Activated CD8-positive, alpha-beta T cell treated with anti-CD3 and anti-CD28 coated beads for 36 hours (primary cell): ENCODE measurements at regions not wholly inside any gene's neighbourhood (a gene's known extent, or its start where the extent isn't known, plus 50 kb on each side); places are given as distances from the start of the nearest gene placed in this dataset.
"Not testable (repeated sequence)": the region's sequence is repeated elsewhere in the genome, so short reads cannot be mapped to it uniquely, and the experiment has no call there.

Experiments
- ATAC-seq: fragments of 200-7000 bp; cut with Tn5 transposase; one replicate; pipeline ENCODE4 v1.10.0; 2021; ENCODE audit warnings: mild to moderate bottlenecking, moderate library complexity
- CTCF ChIA-PET: fragments of 350-600 bp; sonication (Branson Sonifier 250); formaldehyde crosslinking; loops from one replicate; lab custom pipeline; 2021; ENCODE audit warnings: antibody characterized with exemption; lab: Charles Lee
- POLR2A ChIA-PET: fragments of 350-600 bp; sonication (Branson Sonifier 250); formaldehyde crosslinking; loops from one replicate; lab custom pipeline; 2021; ENCODE audit warnings: antibody characterized with exemption; lab: Charles Lee
- DNase-seq: peaks from one replicate; pipeline ENCODE4 v3.0.0-alpha.2; 2020
- H3K27ac Mint-ChIP-seq: one replicate; pipeline ENCODE4 v1.8.0; 2021; ENCODE audit warnings: mild to moderate bottlenecking, mixed read lengths
- H3K27me3 Mint-ChIP-seq: one replicate; pipeline ENCODE4 v1.8.0; 2021; ENCODE audit warnings: mixed read lengths
- H3K36me3 Mint-ChIP-seq: one replicate; pipeline ENCODE4 v1.8.0; 2021; ENCODE audit warnings: low read depth, mixed read lengths
- H3K4me1 Mint-ChIP-seq: one replicate; pipeline ENCODE4 v1.8.0; 2021; ENCODE audit warnings: low read depth, mixed read lengths
- H3K4me3 Mint-ChIP-seq: one replicate; pipeline ENCODE4 v1.8.0; 2021; ENCODE audit warnings: mild to moderate bottlenecking, moderate library complexity, mixed read lengths
- H3K9me3 Mint-ChIP-seq: one replicate; pipeline ENCODE4 v1.8.0; 2021; ENCODE audit warnings: mixed read lengths
- intact Hi-C: fragments of 100-400 bp; cut with micrococcal nuclease; formaldehyde crosslinking; loops from one replicate; pipeline ENCODE4 v1.10.0; 2022
- TF ChIP-seq, protein P1 (sequence below): fragments of 200-600 bp; IDR thresholded peaks from one replicate; pipeline ENCODE4 v1.8.0; 2022; ENCODE audit warnings: antibody characterized with exemption, mild to moderate bottlenecking

DNA sequence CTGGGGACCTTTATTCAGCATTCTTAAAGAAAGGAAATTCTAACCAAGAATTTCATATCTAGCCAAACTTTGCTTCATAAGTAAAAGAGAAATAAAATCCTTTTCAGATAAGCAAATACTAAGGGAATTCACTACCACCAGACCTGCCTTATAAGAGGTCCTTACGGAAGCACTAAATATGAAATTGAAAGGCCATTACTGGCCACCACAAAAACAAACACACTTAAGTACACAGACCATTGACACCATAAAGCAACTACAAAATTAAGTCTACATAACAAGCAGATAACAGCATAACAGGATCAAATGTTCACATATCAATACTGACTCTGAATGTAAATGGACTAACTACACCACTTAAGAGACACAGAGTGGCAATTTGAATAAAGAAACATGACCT lies 361.4 kb upstream of the POU5F2 start:
- no peak for DNase-seq
- H3K36me3 Mint-ChIP-seq = peaks cover 58% of the 10 kb centered on the region
- intact Hi-C loops = no loop called here
- ATAC-seq = no peak
- H3K27ac Mint-ChIP-seq = no peak overlapping the region
- POLR2A ChIA-PET = no interaction called here
- CTCF ChIA-PET = interaction anchor here (0.6 kb wide), 1 partner anchor 130 kb away, joined by 3 read pairs; no protein-coding TSS in a partner anchor
- no peaks in the 10 kb centered on the region for H3K27me3 Mint-ChIP-seq
- peaks cover 33% of the 10 kb centered on the region for H3K9me3 Mint-ChIP-seq
- H3K4me1 Mint-ChIP-seq = peaks cover 59% of the 10 kb centered on the region
- TF ChIP-seq, protein P1, sequence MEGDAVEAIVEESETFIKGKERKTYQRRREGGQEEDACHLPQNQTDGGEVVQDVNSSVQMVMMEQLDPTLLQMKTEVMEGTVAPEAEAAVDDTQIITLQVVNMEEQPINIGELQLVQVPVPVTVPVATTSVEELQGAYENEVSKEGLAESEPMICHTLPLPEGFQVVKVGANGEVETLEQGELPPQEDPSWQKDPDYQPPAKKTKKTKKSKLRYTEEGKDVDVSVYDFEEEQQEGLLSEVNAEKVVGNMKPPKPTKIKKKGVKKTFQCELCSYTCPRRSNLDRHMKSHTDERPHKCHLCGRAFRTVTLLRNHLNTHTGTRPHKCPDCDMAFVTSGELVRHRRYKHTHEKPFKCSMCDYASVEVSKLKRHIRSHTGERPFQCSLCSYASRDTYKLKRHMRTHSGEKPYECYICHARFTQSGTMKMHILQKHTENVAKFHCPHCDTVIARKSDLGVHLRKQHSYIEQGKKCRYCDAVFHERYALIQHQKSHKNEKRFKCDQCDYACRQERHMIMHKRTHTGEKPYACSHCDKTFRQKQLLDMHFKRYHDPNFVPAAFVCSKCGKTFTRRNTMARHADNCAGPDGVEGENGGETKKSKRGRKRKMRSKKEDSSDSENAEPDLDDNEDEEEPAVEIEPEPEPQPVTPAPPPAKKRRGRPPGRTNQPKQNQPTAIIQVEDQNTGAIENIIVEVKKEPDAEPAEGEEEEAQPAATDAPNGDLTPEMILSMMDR = no peak
- no peak overlapping the region for H3K4me3 Mint-ChIP-seq

DNA sequence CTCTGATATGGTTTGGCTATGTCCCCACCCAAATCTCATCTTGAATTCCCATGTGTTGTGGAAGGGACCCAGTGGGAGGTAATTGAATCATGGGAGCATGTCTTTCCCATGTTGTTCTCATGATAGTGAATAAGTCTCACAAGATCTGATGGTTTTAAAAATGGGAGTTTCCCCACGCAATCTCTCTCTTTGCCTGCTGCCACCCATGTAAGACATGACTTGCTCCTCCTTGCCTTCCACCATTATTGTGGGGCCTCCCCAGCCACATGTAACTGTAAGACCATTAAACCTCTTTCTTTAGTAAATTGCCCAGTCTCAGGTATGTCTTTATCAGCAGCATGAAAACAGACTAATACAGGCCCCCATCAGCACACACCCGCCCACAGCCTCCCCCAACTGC lies 356.0 kb upstream of the POU5F2 start:
- POLR2A ChIA-PET, H3K27ac Mint-ChIP-seq, H3K4me3 Mint-ChIP-seq, ATAC-seq, CTCF ChIA-PET, intact Hi-C loops, DNase-seq, H3K27me3 Mint-ChIP-seq: not testable (repeated sequence)
- Mint-ChIP-seq H3K4me1 (peaks cover 33% of the 10 kb centered on the region), H3K36me3 (peaks cover 42% of the 10 kb centered on the region), H3K9me3 (peaks cover 25% of the 10 kb centered on the region)

DNA sequence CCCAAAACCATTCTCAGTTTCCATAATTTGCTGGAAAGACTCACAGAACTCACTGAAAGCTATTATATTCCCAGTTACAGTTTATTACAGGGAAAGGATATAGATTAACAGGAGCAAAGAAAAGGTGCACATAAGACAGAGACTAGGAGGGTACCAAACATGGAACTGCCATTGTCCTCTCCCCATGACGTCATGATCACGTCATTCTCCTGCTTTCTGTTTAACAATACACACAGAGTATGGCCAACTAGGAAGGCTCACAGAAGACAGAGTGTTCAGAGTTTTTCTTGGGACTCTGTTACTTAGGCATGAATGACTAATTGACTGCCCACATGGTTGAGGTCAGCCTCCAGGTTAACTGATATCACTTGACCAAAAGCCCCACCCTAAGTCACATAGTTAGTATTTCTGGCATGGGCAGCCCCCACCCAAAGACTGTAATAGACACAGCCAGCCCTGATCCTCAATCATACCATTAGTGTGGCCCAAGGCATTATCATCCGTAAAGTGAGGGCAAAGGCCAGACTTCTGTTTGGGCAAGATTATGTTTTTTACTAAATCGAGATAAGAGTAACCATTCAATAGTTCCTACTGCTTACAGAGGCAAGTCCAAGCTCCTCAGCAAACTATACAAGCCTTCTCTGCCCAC lies 353.5 kb upstream of the POU5F2 start:
- Mint-ChIP-seq H3K4me1 (peaks cover 27% of the 10 kb centered on the region), H3K27ac (no peak overlapping the region), H3K4me3 (no peak overlapping the region), H3K9me3 (peaks cover 19% of the 10 kb centered on the region), H3K36me3 (peaks cover 36% of the 10 kb centered on the region), H3K27me3 (no peaks in the 10 kb centered on the region)
- ChIA-PET POLR2A (no interaction called here), CTCF (no interaction called here)
- TF ChIP-seq, protein P1 = no peak
- ATAC-seq (no peak), DNase-seq (no peak)
- intact Hi-C loops = no loop called here

- H3K4me3 Mint-ChIP-seq = no peak overlapping the region
- ATAC-seq (no peak), DNase-seq (no peak)
- no peaks in the 10 kb centered on the region for H3K27me3 Mint-ChIP-seq
- TF ChIP-seq, protein P1 = no peak
- H3K9me3 Mint-ChIP-seq = peaks cover 15% of the 10 kb centered on the region
- ChIA-PET POLR2A (no interaction called here), CTCF (no interaction called here)
- H3K4me1 Mint-ChIP-seq = peaks cover 19% of the 10 kb centered on the region
- peaks cover 27% of the 10 kb centered on the region for H3K36me3 Mint-ChIP-seq
- no peak overlapping the region for H3K27ac Mint-ChIP-seq
- intact Hi-C loops = no loop called here
Observed at GRCh38 chr5:94093300-94093699, 351.9 kb upstream of the POU5F2 start.

- H3K4me1 Mint-ChIP-seq, DNase-seq, H3K27me3 Mint-ChIP-seq, intact Hi-C loops, H3K9me3 Mint-ChIP-seq, POLR2A ChIA-PET, H3K4me3 Mint-ChIP-seq, H3K27ac Mint-ChIP-seq, ATAC-seq, CTCF ChIA-PET: not testable (repeated sequence)
- H3K36me3 Mint-ChIP-seq = peaks cover 16% of the 10 kb centered on the region
Observed at GRCh38 chr5:94086635-94087034, 345.2 kb upstream of the POU5F2 start.

GRCh38 chr5:94086194-94086593 lies 344.8 kb upstream of the POU5F2 start:
- intact Hi-C loops = no loop called here
- DNase-seq (no peak), ATAC-seq (no peak)
- Mint-ChIP-seq H3K36me3 (peaks cover 16% of the 10 kb centered on the region), H3K27me3 (no peaks in the 10 kb centered on the region), H3K4me1 (peaks cover 7% of the 10 kb centered on the region), H3K9me3 (no peaks in the 10 kb centered on the region), H3K27ac (no peak overlapping the region), H3K4me3 (no peak overlapping the region)
- TF ChIP-seq, protein P1 = no peak
- POLR2A ChIA-PET = no interaction called here
- CTCF ChIA-PET = no interaction called here
